GM21723 (cell line): ENCODE measurements at regions not wholly inside any gene's neighbourhood (a gene's known extent, or its start where the extent isn't known, plus 50 kb on each side); places are given as distances from the start of the nearest gene placed in this dataset.
"Not testable (repeated sequence)": the region's sequence is repeated elsewhere in the genome, so short reads cannot be mapped to it uniquely, and the experiment has no call there.

Experiments used
- ATAC-seq: cut with Tn5 transposase; IDR thresholded peaks from one replicate; pipeline ENCODE4 v1.9.1; 2021; ENCODE audit warnings: mild to moderate bottlenecking, moderate library complexity; ENCODE audit not compliant: unreplicated experiment

DNA sequence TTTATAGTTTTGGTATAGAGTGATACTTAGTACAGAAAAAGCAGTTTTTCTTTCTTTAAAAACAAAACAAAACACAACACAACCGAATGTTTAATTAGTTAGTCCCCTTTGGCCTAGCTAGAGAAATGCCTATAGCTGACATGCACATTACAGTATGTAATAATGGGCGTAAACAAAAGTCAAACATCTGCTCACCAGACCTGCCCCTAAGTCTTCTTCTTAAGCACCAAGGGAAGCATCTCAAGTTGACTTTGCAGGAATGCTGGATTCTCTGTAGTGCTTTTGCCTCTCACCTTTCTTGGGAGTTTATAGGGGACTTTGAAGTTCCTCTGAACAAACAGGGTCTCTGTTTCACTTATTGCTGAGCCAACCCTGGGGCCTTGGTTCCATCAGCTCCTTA is 143.7 kb downstream of the TM2D1 start:
- no peak for ATAC-seq

DNA sequence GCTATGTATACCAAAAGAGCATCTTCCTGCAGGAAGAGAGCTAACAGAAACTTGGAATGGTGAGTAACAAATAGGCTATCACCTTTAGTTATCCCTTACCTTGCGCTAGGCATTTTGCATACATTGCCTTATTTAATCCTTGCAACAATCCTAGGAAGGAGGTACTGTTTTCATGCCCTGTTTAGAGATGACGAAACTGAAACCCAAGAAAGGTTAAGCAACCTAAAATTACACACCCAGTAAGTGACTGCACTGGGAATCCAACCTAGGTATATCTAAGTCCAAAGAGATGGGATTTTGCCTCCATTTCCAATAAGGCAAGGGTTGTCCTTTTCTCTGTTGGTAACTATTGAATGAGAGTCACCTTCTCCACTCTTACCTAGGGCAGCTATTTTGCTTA is 144.5 kb downstream of the TM2D1 start:
- ATAC-seq, result no peak

DNA sequence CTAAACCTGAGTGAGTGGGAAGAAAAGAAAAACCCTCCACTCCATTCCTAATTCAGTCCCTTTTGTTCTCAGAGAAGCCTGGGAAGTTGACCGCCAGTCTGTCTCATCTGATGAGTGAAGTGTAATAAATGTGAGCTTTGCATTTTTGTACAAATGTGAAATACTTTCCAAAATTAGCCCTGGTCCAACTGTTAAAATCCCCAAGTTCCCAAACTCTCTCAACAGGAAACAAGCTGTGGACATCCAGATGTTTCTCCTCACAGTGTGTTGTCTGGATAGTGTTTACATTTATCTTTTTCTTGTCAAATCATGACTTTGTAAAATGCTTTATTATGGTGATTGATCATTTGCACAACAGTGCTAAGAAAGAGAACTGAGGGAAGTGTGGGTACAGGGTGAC is 145.1 kb downstream of the TM2D1 start:
- ATAC-seq, result no peak

DNA sequence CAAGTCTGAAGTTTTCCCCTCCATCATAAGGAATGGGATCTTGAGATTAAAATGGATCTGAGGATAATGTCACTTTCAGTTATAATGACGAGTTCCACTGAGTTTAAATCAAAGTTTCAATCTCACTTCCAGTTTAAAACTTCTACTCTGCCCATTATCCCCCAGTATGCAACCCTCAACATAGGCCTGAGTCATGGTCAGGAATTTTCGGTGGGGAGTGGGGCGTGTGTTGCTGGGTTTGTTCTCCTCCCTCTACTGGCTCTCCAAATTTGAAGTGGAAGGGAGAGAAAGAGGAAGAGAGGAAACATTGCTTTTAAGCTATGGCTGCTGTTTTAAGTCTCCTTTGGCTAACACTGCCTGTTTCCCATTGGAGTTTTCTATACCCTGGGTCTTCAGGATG is 152.9 kb downstream of the TM2D1 start:
- ATAC-seq, result no peak

DNA sequence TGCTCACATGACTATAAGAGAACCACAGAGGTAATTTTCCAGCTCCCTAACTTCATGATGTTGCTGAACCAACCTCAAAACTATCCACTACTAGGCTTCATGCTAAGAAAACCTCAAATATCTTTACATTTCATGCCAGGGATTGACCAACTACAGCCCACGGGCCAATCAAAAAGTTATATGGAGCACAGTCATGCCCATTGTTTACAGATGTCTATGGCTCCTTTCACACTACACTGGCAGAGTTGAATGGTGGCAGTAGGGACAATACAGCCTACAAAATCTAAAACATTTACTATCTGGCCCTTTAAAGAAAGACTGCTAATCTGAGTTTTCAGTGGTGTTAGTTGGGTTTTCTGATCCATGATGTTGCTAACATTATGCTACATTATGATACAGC is 154.8 kb downstream of the TM2D1 start:
- ATAC-seq, result no peak

DNA sequence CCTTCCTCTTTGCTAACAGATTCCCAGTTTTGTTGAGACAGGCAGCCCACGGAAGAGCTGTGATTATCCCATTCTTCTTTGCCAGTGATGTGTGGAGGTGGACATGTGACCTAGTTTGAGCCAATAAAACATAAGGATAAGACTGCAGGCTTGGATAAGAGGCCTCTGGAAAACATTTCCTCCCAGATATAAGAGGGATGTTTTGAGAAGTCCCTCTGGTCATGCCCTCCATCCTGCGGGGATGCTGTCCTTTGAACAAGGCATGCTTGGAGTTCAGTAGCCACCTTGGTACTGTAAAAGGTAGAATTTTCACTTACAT is 155.7 kb downstream of the TM2D1 start:
- ATAC-seq, result no peak

DNA sequence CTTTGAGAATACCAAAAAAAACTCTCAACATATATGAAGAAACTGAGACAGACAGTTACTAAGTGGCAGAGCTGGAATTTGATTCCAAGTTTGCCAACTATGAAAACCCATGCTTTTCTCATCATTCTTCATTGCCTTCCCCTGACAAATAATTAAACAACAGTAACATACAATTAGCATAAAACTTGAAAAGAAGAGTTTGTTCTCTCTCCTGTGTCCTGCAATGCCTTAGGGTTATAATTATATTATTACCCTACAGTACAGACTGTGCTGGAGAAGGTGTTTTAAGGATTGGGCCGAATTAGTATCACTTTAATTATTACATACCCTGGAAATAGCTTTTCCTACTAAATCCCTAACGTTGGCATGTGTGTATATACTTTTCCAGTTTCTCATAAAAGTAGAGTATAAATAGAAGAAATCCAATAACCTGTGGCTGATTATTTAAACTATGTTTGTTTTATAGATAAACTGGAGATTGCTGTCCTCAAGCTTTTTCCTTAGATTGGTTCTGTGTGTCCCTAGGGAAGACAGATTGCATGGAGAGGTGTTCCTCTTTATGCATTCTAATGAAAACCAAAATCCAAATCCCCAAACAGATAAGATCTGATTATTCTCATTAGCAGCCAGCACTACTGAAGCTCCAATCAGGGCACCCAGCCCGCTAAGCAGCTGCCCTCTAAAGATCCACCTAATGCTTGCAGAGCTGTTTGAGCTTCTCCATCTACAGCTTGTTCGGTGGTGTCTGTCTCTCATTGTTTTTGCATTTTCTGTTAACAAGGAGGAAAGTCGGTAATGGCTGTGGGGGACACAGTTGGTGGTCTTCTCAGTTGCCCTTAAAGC is 156.3 kb downstream of the TM2D1 start:
- ATAC-seq, result no peak

DNA sequence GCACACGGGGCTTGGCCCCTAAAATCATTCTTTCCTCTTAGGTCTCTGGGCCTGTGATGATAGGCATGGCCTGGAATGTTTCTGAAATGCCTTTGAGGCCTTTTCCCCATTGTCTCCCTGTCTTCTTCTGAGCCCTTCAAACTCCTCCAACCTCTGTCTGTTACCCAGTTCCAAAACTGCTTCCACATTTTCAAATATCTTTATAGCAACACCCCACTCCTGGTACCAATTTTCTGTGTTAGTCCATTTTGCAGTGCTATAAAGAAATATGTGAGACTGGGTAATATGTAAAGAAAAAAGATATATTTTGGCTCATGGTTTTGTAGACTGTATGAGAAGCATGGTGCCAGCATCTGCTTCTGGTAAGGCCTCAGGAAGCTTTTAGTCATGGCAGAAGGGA is 158.8 kb downstream of the TM2D1 start:
- ATAC-seq, result no peak

DNA sequence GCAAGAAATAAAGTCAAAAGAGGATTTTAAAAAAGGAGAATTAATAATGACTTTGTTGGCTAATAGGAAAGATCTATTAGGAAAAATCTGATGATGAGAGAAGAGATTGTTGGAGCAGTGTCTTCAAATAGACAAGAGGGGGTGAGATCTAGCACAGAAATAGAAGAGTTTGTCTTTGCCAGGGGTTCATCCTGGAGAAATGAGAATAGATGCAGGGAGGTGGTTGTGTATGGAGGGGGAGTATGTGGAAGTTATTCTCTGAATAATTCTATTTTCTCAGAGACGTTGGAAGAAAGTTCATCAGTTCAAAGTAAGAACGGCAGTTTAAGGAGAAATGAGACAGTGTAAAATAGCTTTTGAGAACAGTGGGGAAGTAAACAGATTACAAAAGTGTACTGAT is 161.3 kb downstream of the TM2D1 start:
- no peak for ATAC-seq

DNA sequence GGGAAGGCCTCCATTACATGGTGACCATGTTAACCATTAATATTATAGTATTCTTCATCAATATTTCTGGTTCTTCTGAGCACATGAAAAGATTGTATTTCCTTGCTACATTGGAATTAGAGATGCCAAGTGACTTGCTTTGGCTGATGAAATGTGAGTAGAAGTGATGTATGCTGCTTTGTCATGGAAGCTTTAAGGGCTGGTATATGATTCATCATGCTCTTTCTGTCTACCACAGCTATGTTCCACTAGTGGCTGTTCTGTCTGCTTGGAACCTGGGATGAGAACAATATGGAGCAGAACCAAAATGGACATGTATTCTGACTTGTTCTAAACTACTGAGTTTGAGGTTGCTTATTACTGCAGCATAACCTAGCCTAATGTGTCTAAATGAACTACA is 163.3 kb downstream of the TM2D1 start:
- no peak for ATAC-seq

DNA sequence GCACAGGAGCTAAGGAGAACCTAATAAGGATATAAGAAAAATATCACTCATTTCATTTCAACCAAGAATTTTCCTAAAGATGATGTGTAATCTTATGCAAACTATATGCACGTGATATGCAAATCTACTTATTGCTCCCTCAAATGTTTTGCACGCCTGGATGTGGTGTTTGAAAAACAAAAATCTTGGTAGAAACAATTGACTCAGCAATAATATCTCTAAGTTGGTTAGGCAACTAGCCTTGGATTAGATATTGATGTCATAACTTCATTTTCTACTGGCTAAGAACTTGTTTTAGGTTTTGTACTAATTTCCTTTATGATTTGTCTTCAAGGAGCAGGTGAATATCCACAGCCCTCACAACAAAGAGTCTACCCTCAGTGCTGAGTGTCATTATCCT is 164.6 kb downstream of the TM2D1 start:
- ATAC-seq, result no peak

DNA sequence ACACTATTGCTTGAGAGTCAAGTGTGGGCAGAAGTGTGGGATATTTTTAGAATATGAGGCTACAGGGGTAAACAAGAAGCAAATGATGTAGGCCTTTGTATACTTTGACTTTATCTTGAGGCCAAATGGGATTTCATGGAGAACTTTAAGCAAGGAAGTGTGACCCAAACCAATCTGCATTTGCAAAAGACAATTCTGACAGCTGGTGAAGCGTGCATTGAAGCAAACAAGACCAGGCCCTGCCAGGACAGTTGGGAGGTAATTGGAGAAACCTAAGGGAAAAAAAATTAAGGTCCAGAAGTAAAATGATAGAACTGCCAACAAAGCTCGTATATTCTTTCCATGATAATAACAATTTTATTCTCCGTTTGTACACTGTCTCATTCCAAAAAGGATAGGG is 168.3 kb downstream of the TM2D1 start:
- ATAC-seq, result no peak

DNA sequence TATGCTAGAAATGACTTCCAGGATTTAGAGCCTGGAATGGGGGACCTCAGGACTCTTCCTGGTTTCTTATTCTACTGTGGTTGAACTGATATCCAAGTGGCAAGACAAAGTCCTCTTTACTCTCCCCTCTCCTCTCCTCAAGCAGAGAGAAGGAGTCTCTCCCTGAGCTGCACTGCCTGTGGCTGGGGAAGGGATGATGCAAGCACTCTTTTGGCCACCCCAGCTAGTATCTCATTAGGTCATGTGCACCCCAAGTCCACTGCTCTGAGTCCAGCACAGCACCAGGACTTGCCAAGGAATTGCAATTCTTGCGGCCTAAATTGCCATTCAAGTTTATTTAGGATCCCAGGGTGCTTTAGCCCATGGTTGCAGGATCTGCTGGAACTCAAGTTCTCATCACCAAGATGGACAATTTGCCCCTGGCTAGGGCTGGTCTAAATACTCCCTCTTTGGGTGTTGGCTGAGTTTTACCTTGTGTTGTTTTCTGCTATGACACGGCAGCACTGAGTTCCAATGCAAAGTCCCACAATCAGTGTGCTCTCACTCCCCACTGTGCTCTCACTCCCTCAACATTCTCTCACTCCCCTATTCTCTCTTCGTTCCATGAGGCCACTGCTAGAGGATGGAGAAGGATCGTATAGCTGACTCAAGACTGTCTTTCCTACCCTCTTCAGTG is 172.2 kb downstream of the TM2D1 start:
- ATAC-seq, result no peak

DNA sequence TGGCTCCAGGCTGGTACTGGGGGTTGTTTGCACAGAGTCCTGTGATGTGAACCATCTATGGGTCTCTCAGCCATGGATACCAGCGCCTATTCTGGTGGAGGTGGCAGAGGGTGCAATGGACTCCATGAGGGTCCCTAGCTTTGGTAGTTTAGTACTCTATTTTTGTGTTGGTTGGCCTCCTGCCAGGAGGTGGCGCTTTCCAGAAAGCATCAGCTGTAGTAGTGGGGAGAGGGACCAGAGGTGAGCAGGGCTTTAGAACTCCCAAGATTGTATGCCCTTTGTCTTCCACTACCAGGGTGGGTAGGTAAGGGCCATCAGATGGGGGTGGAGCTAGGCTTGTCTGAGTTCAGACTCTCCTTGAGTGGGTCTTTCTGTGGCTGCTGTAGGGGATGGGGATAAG is 177.6 kb downstream of the TM2D1 start:
- not testable (repeated sequence) for ATAC-seq

DNA sequence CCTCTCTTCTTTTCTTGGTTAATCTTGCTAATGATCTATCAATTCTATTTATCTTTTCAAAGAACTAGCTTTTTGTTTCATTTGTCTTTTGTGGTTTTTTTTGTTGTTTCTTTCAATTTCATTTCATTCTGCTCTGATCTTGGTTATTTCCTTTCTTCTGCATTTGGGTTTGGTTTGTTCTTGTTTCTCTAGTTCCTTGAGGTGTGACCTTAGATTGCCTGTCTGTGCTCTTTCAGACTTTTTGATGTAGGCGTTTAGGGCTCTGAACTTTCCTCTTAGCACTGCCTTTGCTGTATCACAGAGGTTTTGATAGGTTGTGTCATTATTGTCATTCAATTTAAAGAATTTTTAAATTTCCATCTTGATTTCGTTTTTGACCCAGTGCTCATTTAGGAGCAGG is 180.1 kb downstream of the TM2D1 start:
- ATAC-seq, result not testable (repeated sequence)

DNA sequence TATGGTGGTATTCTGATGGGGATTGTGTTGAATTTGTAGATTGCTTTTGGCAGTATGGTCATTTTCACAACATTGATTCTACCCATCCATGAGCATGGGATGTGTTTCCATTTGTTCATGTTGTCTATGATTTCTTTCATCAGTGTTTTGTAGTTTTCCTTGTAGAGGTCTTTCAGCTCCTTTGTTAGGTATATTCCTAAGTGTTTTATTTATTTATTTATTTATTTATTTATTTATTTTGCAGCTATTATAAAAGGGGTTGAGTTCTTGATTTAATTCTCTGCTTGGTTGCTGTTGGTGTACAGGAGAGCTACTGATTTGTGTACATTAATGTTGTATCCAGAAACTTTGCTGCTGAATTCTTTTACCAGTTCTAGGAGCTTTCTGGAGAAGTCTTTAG is 181.4 kb downstream of the TM2D1 start:
- ATAC-seq, result not testable (repeated sequence)

DNA sequence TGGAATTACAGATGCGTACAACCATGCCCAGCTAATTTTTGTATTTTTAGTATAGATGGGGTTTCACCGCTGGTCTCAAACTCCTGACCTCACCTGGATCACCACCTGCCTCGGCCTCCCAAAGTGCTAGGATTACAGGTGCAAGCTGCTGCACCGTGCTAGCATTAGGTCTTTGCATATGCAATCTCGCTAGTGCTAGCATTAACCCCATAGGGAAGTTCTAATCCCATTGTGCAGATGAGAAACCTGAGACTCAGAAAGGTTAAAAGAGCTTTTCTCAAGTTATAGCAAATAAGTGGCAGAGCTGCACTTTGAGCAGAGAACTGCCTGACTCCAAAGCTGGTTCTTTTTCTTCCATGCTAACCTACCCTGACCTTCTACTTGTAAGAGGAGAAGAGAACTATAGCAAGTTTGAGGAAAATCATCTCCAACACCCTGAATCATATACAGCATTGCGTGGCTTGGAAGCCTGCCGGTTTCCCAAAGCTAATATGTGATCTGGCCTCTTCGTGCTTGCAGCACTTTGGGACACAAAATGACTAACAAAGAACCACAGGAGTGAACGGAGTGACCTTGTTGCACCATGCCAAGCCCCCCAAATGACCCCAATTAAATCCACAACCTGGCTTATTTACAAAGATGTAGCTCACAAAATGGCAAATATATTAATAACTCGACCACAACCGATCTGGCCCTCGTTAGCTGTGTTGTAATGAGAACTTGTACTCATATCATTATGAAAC is 185.1 kb downstream of the TM2D1 start:
- ATAC-seq, result no peak

DNA sequence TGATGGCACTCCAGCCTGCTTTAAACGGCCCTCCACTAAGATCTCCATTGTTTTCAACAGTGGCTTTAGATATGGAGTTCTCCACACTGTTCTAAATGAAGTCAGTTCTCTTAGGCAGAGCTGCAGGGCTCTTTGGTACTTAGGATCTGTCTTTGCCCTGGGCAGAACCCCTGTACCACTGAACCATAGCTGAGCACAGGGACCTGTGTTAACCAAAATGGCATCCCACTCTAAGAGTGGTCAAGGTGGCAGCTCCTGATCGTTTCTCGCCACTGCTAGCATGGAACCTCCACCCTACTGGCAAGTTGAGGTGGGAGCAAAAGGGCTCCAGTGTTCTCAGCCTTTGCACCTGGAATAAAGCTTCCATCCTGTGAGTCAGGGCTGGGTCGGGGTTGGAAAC is 186.7 kb downstream of the TM2D1 start:
- ATAC-seq, result no peak

DNA sequence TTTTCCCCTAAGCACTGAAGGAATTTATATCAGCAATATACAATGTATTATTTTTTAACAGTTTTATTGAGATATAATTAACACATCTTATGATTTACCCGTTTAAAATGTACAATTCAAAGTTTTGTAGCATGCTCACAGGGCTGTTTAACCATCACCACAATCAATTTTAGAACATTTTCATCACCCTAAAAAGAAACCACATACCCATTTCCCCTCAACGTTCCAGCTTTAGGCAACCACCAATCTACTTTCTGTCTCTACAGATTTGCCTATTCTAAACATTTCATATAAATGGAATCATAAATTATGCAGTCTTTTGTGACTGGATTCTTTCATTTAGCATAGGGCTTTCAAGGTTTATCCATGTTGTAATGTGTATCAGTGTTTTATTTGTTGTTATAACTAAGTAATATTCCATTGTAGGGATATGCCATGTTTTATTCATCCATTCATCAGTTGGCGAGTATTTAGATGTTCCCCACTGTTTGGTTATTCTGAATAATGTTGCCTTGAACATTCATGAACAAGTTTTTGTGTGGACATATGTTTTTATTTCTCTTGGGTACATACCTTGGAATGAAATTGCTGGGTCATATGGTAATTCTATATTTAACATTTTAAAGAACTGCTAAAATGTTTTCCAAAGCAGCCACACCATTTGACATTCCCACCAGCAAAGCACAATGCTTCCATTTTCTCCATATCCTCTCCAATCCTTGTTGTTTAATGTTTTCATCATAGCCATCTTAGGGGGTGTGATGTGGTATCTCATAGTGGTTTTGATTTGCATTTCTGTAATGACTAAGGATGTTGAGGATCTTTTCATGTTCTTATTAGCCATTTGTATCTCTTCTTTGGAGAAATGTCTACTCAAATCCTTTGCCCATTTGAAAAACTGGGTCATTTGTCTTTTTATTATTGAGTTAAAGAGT is 188.5 kb downstream of the TM2D1 start:
- no peak for ATAC-seq

DNA sequence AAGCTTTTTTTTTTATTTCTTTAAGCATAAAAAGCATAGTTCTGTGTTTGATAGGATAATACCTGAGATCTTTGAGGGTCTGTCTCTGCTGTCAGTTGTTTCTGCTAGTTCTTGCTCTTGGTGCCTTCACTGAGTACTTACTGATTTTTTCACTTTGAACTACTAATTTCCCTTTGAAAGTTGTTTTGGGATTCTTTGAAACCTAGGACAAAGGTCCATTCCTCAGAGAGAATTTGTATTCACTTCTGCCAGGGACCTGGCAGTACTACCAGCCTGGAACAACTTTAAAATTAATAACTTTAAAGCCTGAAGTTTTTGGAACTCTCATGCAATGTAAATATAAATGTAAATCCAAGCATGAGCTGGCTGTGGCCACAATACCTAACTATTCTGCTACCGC is 190.1 kb downstream of the TM2D1 start:
- ATAC-seq, result no peak

DNA sequence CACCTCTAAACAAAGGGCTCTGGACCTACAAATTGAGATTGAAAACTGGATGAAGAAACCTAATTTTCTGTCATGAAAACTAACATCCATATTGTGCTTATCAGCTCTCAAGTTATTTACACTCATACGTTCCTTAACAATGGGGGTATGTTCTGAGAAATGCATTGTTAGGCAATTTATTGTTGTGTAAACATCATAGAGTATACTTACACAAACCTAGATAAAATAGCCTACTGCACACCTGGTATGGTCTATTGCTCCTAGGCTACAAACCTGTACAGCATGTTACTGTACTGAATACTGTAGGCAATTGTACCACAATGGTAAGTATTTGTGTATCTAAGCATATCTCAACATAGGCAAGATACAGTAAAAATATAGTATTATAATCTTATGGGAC is 191.4 kb downstream of the TM2D1 start:
- no peak for ATAC-seq
